Effector memory CD8-positive, alpha-beta T cell (primary cell): ENCODE measurements at regions not wholly inside any gene's neighbourhood (a gene's known extent, or its start where the extent isn't known, plus 50 kb on each side); places are given as distances from the start of the nearest gene placed in this dataset.
"Not testable (repeated sequence)": the region's sequence is repeated elsewhere in the genome, so short reads cannot be mapped to it uniquely, and the experiment has no call there.

ENCODE experiments used
- ATAC-seq: fragments of 150-1000 bp; cut with Tn5 transposase; replicated peaks from 2 replicates; pipeline ENCODE4 v1.10.0; 2021; ENCODE audit warnings: mild to moderate bottlenecking, moderate library complexity
- DNase-seq, 3 experiments: peaks; one replicate each; pipeline ENCODE4 v3.0.0; 2021
- H3K27ac Mint-ChIP-seq, 2 donors: one replicate each; pipeline ENCODE4 v1.8.0; 2022; ENCODE audit warnings: mild to moderate bottlenecking in 2 of 2, mixed read lengths in 2 of 2, moderate library complexity in 2 of 2
- H3K27me3 Mint-ChIP-seq, 2 donors: one replicate each; pipeline ENCODE4 v1.8.0; 2022; ENCODE audit warnings: mixed read lengths in 2 of 2
- H3K36me3 Mint-ChIP-seq: one replicate; pipeline ENCODE4 v1.8.0; 2022; ENCODE audit warnings: mild to moderate bottlenecking, moderate library complexity, mixed read lengths; ENCODE audit not compliant: insufficient read depth
- H3K4me1 Mint-ChIP-seq, 2 donors: one replicate each; pipeline ENCODE4 v1.8.0; 2022; ENCODE audit warnings: low read depth in 2 of 2, mixed read lengths in 2 of 2
- H3K4me3 Mint-ChIP-seq, 2 donors: one replicate each; pipeline ENCODE4 v1.8.0; 2022; ENCODE audit warnings: mild to moderate bottlenecking in 2 of 2, mixed read lengths in 2 of 2, moderate library complexity in 2 of 2
- H3K9me3 Mint-ChIP-seq, 2 donors: one replicate each; pipeline ENCODE4 v1.8.0; 2022; ENCODE audit warnings: mixed read lengths in 2 of 2

- ATAC-seq (no peak), DNase-seq (no peak)
- H3K4me1 Mint-ChIP-seq: no peaks in the 10 kb centered on the region
- no peaks in the 10 kb centered on the region for H3K9me3 Mint-ChIP-seq
- no peak overlapping the region for H3K27ac Mint-ChIP-seq
- no peaks in the 10 kb centered on the region for H3K36me3 Mint-ChIP-seq
- H3K27me3 Mint-ChIP-seq: peaks cover 0 to 13% of the 10 kb centered on the region in 2 donors
- H3K4me3 Mint-ChIP-seq: no peak overlapping the region
These were observed 99.8 kb downstream of the PJA1 start for GRCh38 chrX:69065451-69065850.

- Mint-ChIP-seq H3K9me3 (no peaks in the 10 kb centered on the region), H3K27ac (no peak overlapping the region), H3K4me3 (no peak overlapping the region), H3K27me3 (peaks cover 0 to 13% of the 10 kb centered on the region in 2 donors), H3K4me1 (no peaks in the 10 kb centered on the region), H3K36me3 (no peaks in the 10 kb centered on the region)
- DNase-seq (no peak), ATAC-seq (no peak)
These were observed 101.8 kb downstream of the PJA1 start for GRCh38 chrX:69063486-69063885.

GRCh38 chrX:69062493-69062892 is 102.8 kb downstream of the PJA1 start:
- H3K36me3 Mint-ChIP-seq: no peaks in the 10 kb centered on the region

GRCh38 chrX:69060631-69061408 is 104.4 kb downstream of the PJA1 start:
- DNase-seq (no peak), ATAC-seq (no peak)
- Mint-ChIP-seq H3K4me3 (no peak overlapping the region), H3K36me3 (no peaks in the 10 kb centered on the region), H3K9me3 (no peaks in the 10 kb centered on the region), H3K27ac (no peak overlapping the region), H3K27me3 (peaks cover 0 to 7% of the 10 kb centered on the region in 2 donors), H3K4me1 (no peaks in the 10 kb centered on the region)

More at GRCh38 chrX:69062493-69062892, 102.8 kb downstream of the PJA1 start:
- no peak overlapping the region for H3K27ac Mint-ChIP-seq
- no peak overlapping the region for H3K4me3 Mint-ChIP-seq
- H3K9me3 Mint-ChIP-seq: no peaks in the 10 kb centered on the region
- no peak for DNase-seq
- H3K4me1 Mint-ChIP-seq: no peaks in the 10 kb centered on the region
- H3K27me3 Mint-ChIP-seq: peaks cover 0 to 13% of the 10 kb centered on the region in 2 donors
- no peak for ATAC-seq

- no peak overlapping the region for H3K4me3 Mint-ChIP-seq
These were observed 110.1 kb downstream of the PJA1 start for GRCh38 chrX:69055193-69055592.

GRCh38 chrX:69054497-69054896 is 110.8 kb downstream of the PJA1 start:
- not testable (repeated sequence) for H3K27ac Mint-ChIP-seq, H3K9me3 Mint-ChIP-seq, H3K4me3 Mint-ChIP-seq, H3K27me3 Mint-ChIP-seq, H3K4me1 Mint-ChIP-seq, H3K36me3 Mint-ChIP-seq, DNase-seq, ATAC-seq

More at GRCh38 chrX:69055193-69055592, 110.1 kb downstream of the PJA1 start:
- H3K4me1 Mint-ChIP-seq: no peaks in the 10 kb centered on the region
- no peak overlapping the region for H3K27ac Mint-ChIP-seq
- no peaks in the 10 kb centered on the region for H3K9me3 Mint-ChIP-seq
- DNase-seq (no peak), ATAC-seq (no peak)
- no peaks in the 10 kb centered on the region for H3K27me3 Mint-ChIP-seq
- H3K36me3 Mint-ChIP-seq: no peaks in the 10 kb centered on the region

- Mint-ChIP-seq H3K4me1 (no peaks in the 10 kb centered on the region), H3K27ac (no peak overlapping the region), H3K9me3 (no peaks in the 10 kb centered on the region), H3K27me3 (no peaks in the 10 kb centered on the region), H3K4me3 (no peak overlapping the region), H3K36me3 (no peaks in the 10 kb centered on the region)
- DNase-seq: no peak
- no peak for ATAC-seq
These were observed 113.4 kb downstream of the PJA1 start for GRCh38 chrX:69051901-69052300.

- H3K9me3 Mint-ChIP-seq: no peaks in the 10 kb centered on the region
- ATAC-seq (no peak), DNase-seq (no peak)
- H3K36me3 Mint-ChIP-seq: no peaks in the 10 kb centered on the region
- no peak overlapping the region for H3K27ac Mint-ChIP-seq
- no peak overlapping the region for H3K4me3 Mint-ChIP-seq
- H3K4me1 Mint-ChIP-seq: no peaks in the 10 kb centered on the region
- peaks cover 0 to 7% of the 10 kb centered on the region in 2 donors for H3K27me3 Mint-ChIP-seq
These were observed 115.0 kb downstream of the PJA1 start for GRCh38 chrX:69050051-69050765.

GRCh38 chrX:69046996-69047490 is 118.2 kb downstream of the PJA1 start:
- Mint-ChIP-seq H3K36me3 (peaks cover 3% of the 10 kb centered on the region), H3K4me1 (no peaks in the 10 kb centered on the region), H3K27me3 (peaks cover 9 to 11% of the 10 kb centered on the region in 2 donors), H3K4me3 (no peak overlapping the region), H3K27ac (no peak overlapping the region), H3K9me3 (peaks cover 0 to 3% of the 10 kb centered on the region in 2 donors)
- ATAC-seq: no peak
- no peak for DNase-seq

- no peaks in the 10 kb centered on the region for H3K4me1 Mint-ChIP-seq
- ATAC-seq (no peak), DNase-seq (no peak)
- peaks cover 0 to 3% of the 10 kb centered on the region in 2 donors for H3K9me3 Mint-ChIP-seq
- no peak overlapping the region for H3K27ac Mint-ChIP-seq
- H3K36me3 Mint-ChIP-seq: peaks cover 3% of the 10 kb centered on the region
- no peak overlapping the region for H3K4me3 Mint-ChIP-seq
- peaks cover 9 to 11% of the 10 kb centered on the region in 2 donors for H3K27me3 Mint-ChIP-seq
These were observed 119.5 kb downstream of the PJA1 start for GRCh38 chrX:69045616-69046345.

GRCh38 chrX:69038816-69039215 is 126.4 kb downstream of the PJA1 start:
- no peak overlapping the region for H3K4me3 Mint-ChIP-seq
- ATAC-seq (no peak), DNase-seq (no peak)
- H3K36me3 Mint-ChIP-seq: peaks cover 3% of the 10 kb centered on the region
- H3K4me1 Mint-ChIP-seq: no peaks in the 10 kb centered on the region
- H3K27ac Mint-ChIP-seq: no peak overlapping the region
- H3K9me3 Mint-ChIP-seq: no peaks in the 10 kb centered on the region
- peaks cover 0 to 7% of the 10 kb centered on the region in 2 donors for H3K27me3 Mint-ChIP-seq

GRCh38 chrX:69038188-69038587 is 127.1 kb downstream of the PJA1 start:
- no peak overlapping the region for H3K4me3 Mint-ChIP-seq
- DNase-seq: no peak
- H3K36me3 Mint-ChIP-seq: peaks cover 3% of the 10 kb centered on the region
- no peaks in the 10 kb centered on the region for H3K9me3 Mint-ChIP-seq
- no peak for ATAC-seq
- H3K27me3 Mint-ChIP-seq: peaks cover 0 to 1% of the 10 kb centered on the region in 2 donors
- no peaks in the 10 kb centered on the region for H3K4me1 Mint-ChIP-seq
- no peak overlapping the region for H3K27ac Mint-ChIP-seq

GRCh38 chrX:69037786-69038185 is 127.5 kb downstream of the PJA1 start:
- Mint-ChIP-seq H3K9me3 (no peaks in the 10 kb centered on the region), H3K36me3 (peaks cover 1% of the 10 kb centered on the region), H3K27ac (no peak overlapping the region), H3K4me1 (no peaks in the 10 kb centered on the region), H3K4me3 (no peak overlapping the region), H3K27me3 (no peaks in the 10 kb centered on the region)
- DNase-seq: no peak
- ATAC-seq: no peak
